Astrocyte of the cerebellum (primary cell): ENCODE measurements at regions not wholly inside any gene's neighbourhood (a gene's known extent, or its start where the extent isn't known, plus 50 kb on each side); places are given as distances from the start of the nearest gene placed in this dataset.

ENCODE experiments used
- DNase-seq: peaks from one replicate; pipeline ENCODE4 v3.0.0-alpha.2; 2011; ENCODE audit warnings: low read depth
- H3K4me3 ChIP-seq: 2 replicates; pipeline ENCODE4 v1.5.1; 2011; ENCODE audit warnings: mild to moderate bottlenecking, low read depth, low read length, moderate library complexity
- in situ Hi-C: cut with HindIII; loops from 2 replicates; pipeline ENCODE4 v1.10.0; 2017; ENCODE audit warnings: low sequenced_read_pairs
- TF ChIP-seq, protein P1 (sequence below): IDR thresholded peaks from 2 replicates; pipeline ENCODE4 v1.5.1; 2012; ENCODE audit warnings: low read length, low read depth, moderate library complexity, mild to moderate bottlenecking; ENCODE audit errors: missing control alignments

DNA sequence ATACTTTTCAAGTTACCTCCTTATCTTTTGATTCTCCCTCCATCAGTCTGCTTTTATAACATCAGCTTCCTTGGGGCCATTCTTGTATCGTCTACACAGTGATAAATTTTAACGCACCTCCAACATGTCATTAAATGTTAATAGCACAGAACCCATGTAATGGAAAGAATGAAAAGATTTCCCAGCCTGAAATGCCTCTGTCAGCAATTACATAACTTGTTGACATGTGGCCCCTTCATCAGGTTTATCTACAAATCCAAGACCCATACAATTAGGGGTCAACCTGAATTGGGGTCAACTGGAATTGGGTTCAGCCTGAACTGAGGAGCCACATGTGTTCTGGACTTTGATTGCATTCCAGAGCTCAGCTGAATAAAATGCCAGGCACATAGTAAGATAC lies 148.2 kb upstream of the KLF7 start:
- H3K4me3 ChIP-seq = no peak overlapping the region
- TF ChIP-seq, protein P1, sequence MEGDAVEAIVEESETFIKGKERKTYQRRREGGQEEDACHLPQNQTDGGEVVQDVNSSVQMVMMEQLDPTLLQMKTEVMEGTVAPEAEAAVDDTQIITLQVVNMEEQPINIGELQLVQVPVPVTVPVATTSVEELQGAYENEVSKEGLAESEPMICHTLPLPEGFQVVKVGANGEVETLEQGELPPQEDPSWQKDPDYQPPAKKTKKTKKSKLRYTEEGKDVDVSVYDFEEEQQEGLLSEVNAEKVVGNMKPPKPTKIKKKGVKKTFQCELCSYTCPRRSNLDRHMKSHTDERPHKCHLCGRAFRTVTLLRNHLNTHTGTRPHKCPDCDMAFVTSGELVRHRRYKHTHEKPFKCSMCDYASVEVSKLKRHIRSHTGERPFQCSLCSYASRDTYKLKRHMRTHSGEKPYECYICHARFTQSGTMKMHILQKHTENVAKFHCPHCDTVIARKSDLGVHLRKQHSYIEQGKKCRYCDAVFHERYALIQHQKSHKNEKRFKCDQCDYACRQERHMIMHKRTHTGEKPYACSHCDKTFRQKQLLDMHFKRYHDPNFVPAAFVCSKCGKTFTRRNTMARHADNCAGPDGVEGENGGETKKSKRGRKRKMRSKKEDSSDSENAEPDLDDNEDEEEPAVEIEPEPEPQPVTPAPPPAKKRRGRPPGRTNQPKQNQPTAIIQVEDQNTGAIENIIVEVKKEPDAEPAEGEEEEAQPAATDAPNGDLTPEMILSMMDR = no peak
- no peak for DNase-seq
- in situ Hi-C loops = no loop called here

- no peak overlapping the region for H3K4me3 ChIP-seq
- DNase-seq = no peak
- TF ChIP-seq, protein P1 = no peak
- in situ Hi-C loops = no loop called here
Measured at GRCh38 chr2:207315131-207315530, 149.4 kb upstream of the KLF7 start.

- TF ChIP-seq, protein P1 = no peak
- DNase-seq = no peak
- H3K4me3 ChIP-seq = no peak overlapping the region
- in situ Hi-C loops = no loop called here
Measured at GRCh38 chr2:207316484-207316883, 150.7 kb upstream of the KLF7 start.

GRCh38 chr2:207316906-207317305 lies 151.2 kb upstream of the KLF7 start:
- no peak overlapping the region for H3K4me3 ChIP-seq
- in situ Hi-C loops = no loop called here
- no peak for DNase-seq
- TF ChIP-seq, protein P1 = no peak

- TF ChIP-seq, protein P1 = no peak
- no peak overlapping the region for H3K4me3 ChIP-seq
- DNase-seq = no peak
- in situ Hi-C loops = no loop called here
Measured at GRCh38 chr2:207317378-207317984, 151.7 kb upstream of the KLF7 start.

DNA sequence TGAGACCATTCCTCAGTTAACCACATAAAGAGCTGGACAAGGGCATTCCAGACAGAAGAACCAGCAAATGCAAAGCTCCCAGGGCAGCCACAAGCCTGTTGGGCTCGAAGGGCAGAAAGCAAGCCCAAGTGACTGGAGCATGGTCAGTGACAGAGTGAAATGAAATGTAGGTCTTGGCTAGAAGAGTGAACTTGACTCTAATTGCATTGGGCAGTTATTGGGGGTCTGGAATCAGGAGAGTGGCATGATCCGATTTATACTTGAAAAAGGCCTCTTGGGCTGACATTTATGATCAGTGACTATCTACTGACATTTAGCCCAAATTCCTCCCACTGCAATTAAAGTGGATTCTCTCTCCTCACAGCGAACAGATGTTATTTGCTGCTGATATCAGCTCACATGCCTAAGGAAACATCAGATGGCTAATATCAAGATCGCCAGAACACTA lies 152.5 kb upstream of the KLF7 start:
- TF ChIP-seq, protein P1 = no peak
- no peak for DNase-seq
- H3K4me3 ChIP-seq = no peak overlapping the region
- in situ Hi-C loops = no loop called here
